ENCODE measurements at regions not wholly inside any gene's neighbourhood (a gene's known extent, or its start where the extent isn't known, plus 50 kb on each side); places are given as distances from the start of the nearest gene placed in this dataset.

DNA sequence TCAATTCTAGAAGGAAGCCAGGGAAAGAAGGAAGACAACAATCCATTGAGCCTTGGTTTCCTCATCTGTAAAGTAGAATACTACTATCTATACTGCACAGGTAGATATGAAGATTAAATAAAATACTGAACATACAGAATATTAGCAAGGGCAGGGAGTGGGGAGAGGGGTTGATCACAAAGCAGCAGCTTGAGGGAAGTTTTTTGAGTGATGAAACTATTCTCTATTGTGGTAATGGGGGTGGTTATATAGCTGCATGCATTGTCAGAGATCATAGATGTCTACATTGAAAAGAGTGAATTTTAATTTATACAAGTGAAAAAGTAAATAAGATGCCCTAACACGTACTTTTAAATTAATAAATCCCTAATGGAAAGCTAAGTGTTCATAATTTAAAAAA is 242.6 kb upstream of the LRTM1 start:
- no peak overlapping the region for H3K27ac Mint-ChIP-seq (ENCODE audit: unreplicated experiment)
- TF ChIP-seq, protein P1, sequence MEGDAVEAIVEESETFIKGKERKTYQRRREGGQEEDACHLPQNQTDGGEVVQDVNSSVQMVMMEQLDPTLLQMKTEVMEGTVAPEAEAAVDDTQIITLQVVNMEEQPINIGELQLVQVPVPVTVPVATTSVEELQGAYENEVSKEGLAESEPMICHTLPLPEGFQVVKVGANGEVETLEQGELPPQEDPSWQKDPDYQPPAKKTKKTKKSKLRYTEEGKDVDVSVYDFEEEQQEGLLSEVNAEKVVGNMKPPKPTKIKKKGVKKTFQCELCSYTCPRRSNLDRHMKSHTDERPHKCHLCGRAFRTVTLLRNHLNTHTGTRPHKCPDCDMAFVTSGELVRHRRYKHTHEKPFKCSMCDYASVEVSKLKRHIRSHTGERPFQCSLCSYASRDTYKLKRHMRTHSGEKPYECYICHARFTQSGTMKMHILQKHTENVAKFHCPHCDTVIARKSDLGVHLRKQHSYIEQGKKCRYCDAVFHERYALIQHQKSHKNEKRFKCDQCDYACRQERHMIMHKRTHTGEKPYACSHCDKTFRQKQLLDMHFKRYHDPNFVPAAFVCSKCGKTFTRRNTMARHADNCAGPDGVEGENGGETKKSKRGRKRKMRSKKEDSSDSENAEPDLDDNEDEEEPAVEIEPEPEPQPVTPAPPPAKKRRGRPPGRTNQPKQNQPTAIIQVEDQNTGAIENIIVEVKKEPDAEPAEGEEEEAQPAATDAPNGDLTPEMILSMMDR (IDR thresholded peaks at IDR 0.05; ENCODE audit: unreplicated experiment) = no peak
- H3K9me3 Mint-ChIP-seq (ENCODE audit: unreplicated experiment) = no peaks in the 10 kb centered on the region
- no peaks in the 10 kb centered on the region for H3K36me3 Mint-ChIP-seq (ENCODE audit: low read depth, unreplicated experiment)
- H3K4me3 Mint-ChIP-seq (ENCODE audit: unreplicated experiment) = no peak overlapping the region
- DNase-seq (ENCODE audit: low spot score) = no peak
- H3K4me1 Mint-ChIP-seq (ENCODE audit: unreplicated experiment) = peaks cover 8% of the 10 kb centered on the region
- H3K27me3 Mint-ChIP-seq (ENCODE audit: unreplicated experiment) = peaks cover 3% of the 10 kb centered on the region

DNA sequence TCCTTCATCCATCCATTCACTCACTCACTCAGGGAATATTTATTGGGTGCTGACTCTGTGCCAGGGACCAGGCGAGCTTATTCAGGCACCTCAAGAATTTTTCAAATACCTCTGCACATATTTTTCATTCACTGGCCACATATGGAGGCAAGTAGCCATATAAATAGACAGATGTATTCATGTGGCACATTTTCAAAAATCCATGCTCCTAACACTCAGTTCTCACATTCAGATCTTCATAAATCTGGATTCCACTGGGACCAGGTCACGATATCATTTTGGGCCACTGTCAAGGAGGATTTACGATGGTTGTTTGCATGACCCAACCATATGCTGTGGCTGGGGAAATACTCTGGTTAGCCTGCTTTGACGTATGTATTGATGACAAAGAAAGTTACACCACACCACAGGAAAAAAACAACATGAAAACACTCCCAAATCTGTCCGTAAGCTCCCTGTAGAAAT is 241.8 kb upstream of the LRTM1 start:
- Mint-ChIP-seq H3K27ac (ENCODE audit: unreplicated experiment) (no peak overlapping the region), H3K27me3 (ENCODE audit: unreplicated experiment) (peaks cover 3% of the 10 kb centered on the region), H3K4me1 (ENCODE audit: unreplicated experiment) (peaks cover 8% of the 10 kb centered on the region), H3K4me3 (ENCODE audit: unreplicated experiment) (no peak overlapping the region), H3K9me3 (ENCODE audit: unreplicated experiment) (no peaks in the 10 kb centered on the region), H3K36me3 (ENCODE audit: low read depth, unreplicated experiment) (no peaks in the 10 kb centered on the region)
- no peak for DNase-seq (ENCODE audit: low spot score)
- TF ChIP-seq, protein P1 (IDR thresholded peaks at IDR 0.05; ENCODE audit: unreplicated experiment) = no peak

DNA sequence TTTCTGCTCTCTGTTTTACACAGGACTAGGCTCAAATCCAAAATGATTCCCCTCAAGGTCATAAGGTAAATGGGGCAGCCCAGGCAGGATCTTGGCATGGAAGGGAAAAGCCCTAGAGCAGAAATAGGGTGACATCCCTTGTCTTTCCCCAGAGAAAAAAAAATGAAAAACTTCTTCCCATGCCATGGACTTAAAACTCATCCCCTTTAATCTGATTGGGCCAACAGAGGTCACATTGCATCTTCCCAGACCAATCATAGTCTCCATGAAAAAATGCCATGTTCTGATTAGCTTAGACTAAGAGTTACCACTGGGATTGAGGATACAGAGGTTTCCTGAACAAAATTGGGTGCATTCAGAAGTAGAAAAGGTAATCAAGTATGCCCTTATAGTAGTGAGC is 241.3 kb upstream of the LRTM1 start:
- no peaks in the 10 kb centered on the region for H3K36me3 Mint-ChIP-seq (ENCODE audit: low read depth, unreplicated experiment)
- H3K27me3 Mint-ChIP-seq (ENCODE audit: unreplicated experiment) = peaks cover 3% of the 10 kb centered on the region
- TF ChIP-seq, protein P1 (IDR thresholded peaks at IDR 0.05; ENCODE audit: unreplicated experiment) = no peak
- H3K27ac Mint-ChIP-seq (ENCODE audit: unreplicated experiment) = no peak overlapping the region
- no peak overlapping the region for H3K4me3 Mint-ChIP-seq (ENCODE audit: unreplicated experiment)
- DNase-seq (ENCODE audit: low spot score) = no peak
- peaks cover 8% of the 10 kb centered on the region for H3K4me1 Mint-ChIP-seq (ENCODE audit: unreplicated experiment)
- H3K9me3 Mint-ChIP-seq (ENCODE audit: unreplicated experiment) = no peaks in the 10 kb centered on the region

DNA sequence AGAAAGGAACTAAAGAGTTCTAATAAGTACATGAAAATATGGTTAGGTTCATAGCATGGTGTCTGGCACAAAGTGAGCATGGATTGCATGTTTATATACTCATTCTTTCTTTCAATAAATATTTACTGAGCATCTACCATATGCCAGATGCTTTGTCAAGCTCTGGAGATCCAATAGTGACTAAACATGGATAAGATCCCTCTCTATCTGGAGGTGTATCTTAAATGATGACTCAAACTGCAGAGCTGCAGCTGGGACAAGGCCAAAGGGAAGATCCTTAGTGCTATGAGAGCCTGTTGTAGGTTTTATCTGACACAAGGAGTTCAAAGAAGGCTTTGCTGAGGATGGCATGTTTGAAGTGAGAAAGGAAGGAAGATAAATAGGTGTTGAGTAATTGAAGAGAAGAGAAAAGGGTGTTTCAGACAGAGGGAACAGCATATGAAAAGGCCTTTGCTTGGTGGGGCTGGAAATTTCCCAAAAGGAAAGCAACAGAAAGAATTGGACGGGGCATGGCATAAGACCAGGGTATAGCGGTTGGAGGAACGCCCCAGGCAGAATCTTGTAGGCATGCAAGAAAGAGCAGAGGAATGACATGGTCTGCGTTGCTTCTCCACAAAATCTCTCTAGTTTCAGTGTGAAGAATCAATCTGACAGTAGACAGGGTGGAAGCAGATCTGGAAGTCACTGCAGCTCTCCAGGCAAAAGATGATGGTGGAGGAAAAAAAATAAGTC is 239.9 kb upstream of the LRTM1 start:
- no peaks in the 10 kb centered on the region for H3K9me3 Mint-ChIP-seq (ENCODE audit: unreplicated experiment)
- DNase-seq (ENCODE audit: low spot score) = no peak
- no peaks in the 10 kb centered on the region for H3K36me3 Mint-ChIP-seq (ENCODE audit: low read depth, unreplicated experiment)
- H3K4me1 Mint-ChIP-seq (ENCODE audit: unreplicated experiment) = peaks cover 8% of the 10 kb centered on the region
- no peak overlapping the region for H3K27ac Mint-ChIP-seq (ENCODE audit: unreplicated experiment)
- H3K27me3 Mint-ChIP-seq (ENCODE audit: unreplicated experiment) = peaks cover 3% of the 10 kb centered on the region
- TF ChIP-seq, protein P1 (IDR thresholded peaks at IDR 0.05; ENCODE audit: unreplicated experiment) = no peak
- no peak overlapping the region for H3K4me3 Mint-ChIP-seq (ENCODE audit: unreplicated experiment)
